GM18511 (cell line): ENCODE measurements at regions not wholly inside any gene's neighbourhood (a gene's known extent, or its start where the extent isn't known, plus 50 kb on each side); places are given as distances from the start of the nearest gene placed in this dataset.

ENCODE experiments used
- ATAC-seq: cut with Tn5 transposase; IDR thresholded peaks from one replicate; pipeline ENCODE4 v1.9.1; 2021; ENCODE audit warnings: mild to moderate bottlenecking, moderate library complexity; ENCODE audit not compliant: unreplicated experiment

- ATAC-seq = no peak
Measured at GRCh38 chr2:12105180-12105579, 358.7 kb downstream of the LPIN1 start.

GRCh38 chr2:12106440-12107080 is 360.1 kb downstream of the LPIN1 start:
- ATAC-seq = no peak

GRCh38 chr2:12107321-12107720 is 360.9 kb downstream of the LPIN1 start:
- no peak for ATAC-seq

GRCh38 chr2:12107939-12108338 is 361.5 kb downstream of the LPIN1 start:
- no peak for ATAC-seq

GRCh38 chr2:12109363-12110017 is 363.1 kb downstream of the LPIN1 start:
- no peak for ATAC-seq

GRCh38 chr2:12110074-12110473 is 363.6 kb downstream of the LPIN1 start:
- ATAC-seq = no peak

- no peak for ATAC-seq
Measured at GRCh38 chr2:12110481-12110880, 364.0 kb downstream of the LPIN1 start.

GRCh38 chr2:12113412-12113811 is 367.0 kb downstream of the LPIN1 start:
- no peak for ATAC-seq

GRCh38 chr2:12114816-12115215 is 368.4 kb downstream of the LPIN1 start:
- no peak for ATAC-seq

GRCh38 chr2:12116228-12116750 is 369.9 kb downstream of the LPIN1 start:
- peak; percentile 80 for ATAC-seq

GRCh38 chr2:12119841-12120240 is 373.4 kb downstream of the LPIN1 start:
- ATAC-seq = no peak

- no peak for ATAC-seq
Measured at GRCh38 chr2:12120281-12121150, 374.1 kb downstream of the LPIN1 start.

- no peak for ATAC-seq
Measured at GRCh38 chr2:12124790-12125189, 378.4 kb downstream of the LPIN1 start.

GRCh38 chr2:12126318-12126717 is 379.9 kb downstream of the LPIN1 start:
- ATAC-seq = no peak

- peak; percentile 62 for ATAC-seq
Measured at GRCh38 chr2:12127638-12128037, 381.2 kb downstream of the LPIN1 start.

- no peak for ATAC-seq
Measured at GRCh38 chr2:12131975-12132374, 385.5 kb downstream of the LPIN1 start.

GRCh38 chr2:12141618-12142258 is 395.3 kb downstream of the LPIN1 start:
- no peak for ATAC-seq

GRCh38 chr2:12151716-12152115 is 405.3 kb downstream of the LPIN1 start:
- no peak for ATAC-seq

GRCh38 chr2:12152888-12153287 is 406.5 kb downstream of the LPIN1 start:
- no peak for ATAC-seq

- ATAC-seq = no peak
Measured at GRCh38 chr2:12155303-12156051, 409.0 kb downstream of the LPIN1 start.
